Immature natural killer cell (primary cell): ENCODE measurements at regions not wholly inside any gene's neighbourhood (a gene's known extent, or its start where the extent isn't known, plus 50 kb on each side); places are given as distances from the start of the nearest gene placed in this dataset.

Experiments
- DNase-seq, 3 donors: peaks; one replicate each; pipeline ENCODE4 v3.0.0; 2022; ENCODE audit warnings: mixed read lengths in 1 of 3
- H3K27ac Mint-ChIP-seq, 6 donors: one replicate each; pipeline ENCODE4 v1.8.0; 2020; ENCODE audit warnings: mixed read lengths in 6 of 6, mild to moderate bottlenecking in 5 of 6, inconsistent platforms in 4 of 6, moderate library complexity in 3 of 6
- H3K27me3 Mint-ChIP-seq, 3 donors: one replicate each; pipeline ENCODE4 v1.8.0; 2020 to 2021; ENCODE audit warnings: low read depth in 3 of 3, mild to moderate bottlenecking in 3 of 3, mixed read lengths in 3 of 3, moderate library complexity in 3 of 3, inconsistent platforms in 1 of 3
- H3K36me3 Mint-ChIP-seq, 3 donors: one replicate each; pipeline ENCODE4 v1.8.0; 2020; ENCODE audit warnings: mixed read lengths in 3 of 3, inconsistent platforms in 2 of 3, mild to moderate bottlenecking in 2 of 3
- H3K4me1 Mint-ChIP-seq, 2 donors: one replicate each; pipeline ENCODE4 v1.8.0; 2020; ENCODE audit warnings: inconsistent platforms in 2 of 2, mild to moderate bottlenecking in 2 of 2, mixed read lengths in 2 of 2, moderate library complexity in 1 of 2
- H3K4me3 Mint-ChIP-seq, 5 donors: one replicate each; pipeline ENCODE4 v1.8.0; 2020; ENCODE audit warnings: mild to moderate bottlenecking in 5 of 5, mixed read lengths in 5 of 5, inconsistent platforms in 3 of 5, moderate library complexity in 3 of 5
- H3K9me3 Mint-ChIP-seq, 6 donors: one replicate each; pipeline ENCODE4 v1.8.0; 2020; ENCODE audit warnings: mild to moderate bottlenecking in 6 of 6, mixed read lengths in 6 of 6, inconsistent platforms in 4 of 6, moderate library complexity in 3 of 6

- DNase-seq, result no peak
- no peaks in the 10 kb centered on the region for H3K36me3 Mint-ChIP-seq
- peaks cover 5 to 7% (median 6%) of the 10 kb centered on the region in 3 donors for H3K27me3 Mint-ChIP-seq
- no peaks in the 10 kb centered on the region for H3K4me1 Mint-ChIP-seq
- H3K9me3 Mint-ChIP-seq, result peaks cover 0 to 8% (median 0%) of the 10 kb centered on the region in 6 donors
- no peak overlapping the region for H3K27ac Mint-ChIP-seq
- no peak overlapping the region for H3K4me3 Mint-ChIP-seq
Observed at GRCh38 chr5:72760259-72760658, 56.2 kb upstream of the TNPO1 start.

- H3K4me3 Mint-ChIP-seq, result no peak overlapping the region
- H3K4me1 Mint-ChIP-seq, result no peaks in the 10 kb centered on the region
- H3K36me3 Mint-ChIP-seq, result no peaks in the 10 kb centered on the region
- DNase-seq, result no peak
- H3K27ac Mint-ChIP-seq, result no peak overlapping the region
- no peaks in the 10 kb centered on the region for H3K9me3 Mint-ChIP-seq
- peaks cover 2 to 5% (median 3%) of the 10 kb centered on the region in 3 donors for H3K27me3 Mint-ChIP-seq
Observed at GRCh38 chr5:72752909-72753308, 63.6 kb upstream of the TNPO1 start.

GRCh38 chr5:72749362-72749997, 67.0 kb upstream of the TNPO1 start:
- no peak overlapping the region for H3K4me3 Mint-ChIP-seq
- no peaks in the 10 kb centered on the region for H3K36me3 Mint-ChIP-seq
- H3K27me3 Mint-ChIP-seq, result peaks cover 2 to 7% (median 5%) of the 10 kb centered on the region in 3 donors
- no peak overlapping the region for H3K27ac Mint-ChIP-seq
- H3K9me3 Mint-ChIP-seq, result peaks cover 0 to 1% (median 0%) of the 10 kb centered on the region in 6 donors
- DNase-seq, result no peak
- no peaks in the 10 kb centered on the region for H3K4me1 Mint-ChIP-seq

GRCh38 chr5:72747826-72748225, 68.6 kb upstream of the TNPO1 start:
- Mint-ChIP-seq H3K27ac (no peak overlapping the region), H3K27me3 (peaks cover 7 to 9% (median 7%) of the 10 kb centered on the region in 3 donors), H3K4me3 (no peak overlapping the region), H3K9me3 (peaks cover 0 to 4% (median 0%) of the 10 kb centered on the region in 6 donors), H3K36me3 (no peaks in the 10 kb centered on the region), H3K4me1 (no peaks in the 10 kb centered on the region)
- DNase-seq, result no peak

- no peak overlapping the region for H3K4me3 Mint-ChIP-seq
Observed at GRCh38 chr5:72746736-72747135, 69.7 kb upstream of the TNPO1 start.

GRCh38 chr5:72744136-72744535, 72.3 kb upstream of the TNPO1 start:
- Mint-ChIP-seq H3K27ac (no peak overlapping the region), H3K4me3 (no peak overlapping the region), H3K4me1 (no peaks in the 10 kb centered on the region), H3K36me3 (no peaks in the 10 kb centered on the region), H3K9me3 (peaks cover 0 to 5% (median 0%) of the 10 kb centered on the region in 6 donors), H3K27me3 (peaks cover 5 to 9% (median 6%) of the 10 kb centered on the region in 3 donors)
- no peak for DNase-seq

More at GRCh38 chr5:72746736-72747135, 69.7 kb upstream of the TNPO1 start:
- H3K9me3 Mint-ChIP-seq, result peaks cover 0 to 5% (median 0%) of the 10 kb centered on the region in 6 donors
- no peak for DNase-seq
- no peak overlapping the region for H3K27ac Mint-ChIP-seq
- no peaks in the 10 kb centered on the region for H3K36me3 Mint-ChIP-seq
- H3K4me1 Mint-ChIP-seq, result no peaks in the 10 kb centered on the region
- H3K27me3 Mint-ChIP-seq, result peaks cover 7 to 9% (median 7%) of the 10 kb centered on the region in 3 donors

GRCh38 chr5:72741805-72742204, 74.7 kb upstream of the TNPO1 start:
- no peaks in the 10 kb centered on the region for H3K36me3 Mint-ChIP-seq
- peaks cover 0 to 5% (median 0%) of the 10 kb centered on the region in 6 donors for H3K9me3 Mint-ChIP-seq
- DNase-seq, result no peak
- peaks cover 5 to 7% (median 5%) of the 10 kb centered on the region in 3 donors for H3K27me3 Mint-ChIP-seq
- no peaks in the 10 kb centered on the region for H3K4me1 Mint-ChIP-seq
- H3K4me3 Mint-ChIP-seq, result no peak overlapping the region
- no peak overlapping the region for H3K27ac Mint-ChIP-seq

- H3K27me3 Mint-ChIP-seq, result peaks cover 0 to 8% (median 6%) of the 10 kb centered on the region in 3 donors
- H3K27ac Mint-ChIP-seq, result no peak overlapping the region
- H3K36me3 Mint-ChIP-seq, result no peaks in the 10 kb centered on the region
- H3K4me3 Mint-ChIP-seq, result no peak overlapping the region
- H3K9me3 Mint-ChIP-seq, result peaks cover 0 to 2% (median 0%) of the 10 kb centered on the region in 6 donors
- no peaks in the 10 kb centered on the region for H3K4me1 Mint-ChIP-seq
- no peak for DNase-seq
Observed at GRCh38 chr5:72733810-72734209, 82.7 kb upstream of the TNPO1 start.

GRCh38 chr5:72723581-72723980, 92.9 kb upstream of the TNPO1 start:
- H3K4me3 Mint-ChIP-seq, result no peak overlapping the region
- H3K36me3 Mint-ChIP-seq, result no peaks in the 10 kb centered on the region
- peaks cover 0 to 1% (median 0%) of the 10 kb centered on the region in 6 donors for H3K9me3 Mint-ChIP-seq
- H3K27ac Mint-ChIP-seq, result no peak overlapping the region
- H3K27me3 Mint-ChIP-seq, result peaks cover 0 to 7% (median 1%) of the 10 kb centered on the region in 3 donors
- no peaks in the 10 kb centered on the region for H3K4me1 Mint-ChIP-seq
- no peak for DNase-seq

GRCh38 chr5:72722792-72723452, 93.5 kb upstream of the TNPO1 start:
- H3K4me1 Mint-ChIP-seq, result no peaks in the 10 kb centered on the region
- DNase-seq, result no peak
- no peak overlapping the region for H3K4me3 Mint-ChIP-seq
- H3K27me3 Mint-ChIP-seq, result peaks cover 0 to 7% (median 1%) of the 10 kb centered on the region in 3 donors
- no peaks in the 10 kb centered on the region for H3K36me3 Mint-ChIP-seq
- H3K9me3 Mint-ChIP-seq, result peaks cover 0 to 1% (median 0%) of the 10 kb centered on the region in 6 donors
- no peak overlapping the region for H3K27ac Mint-ChIP-seq

- Mint-ChIP-seq H3K36me3 (no peaks in the 10 kb centered on the region), H3K4me3 (no peak overlapping the region), H3K9me3 (peaks cover 0 to 1% (median 0%) of the 10 kb centered on the region in 6 donors), H3K27ac (no peak overlapping the region), H3K27me3 (peaks cover 0 to 7% (median 0%) of the 10 kb centered on the region in 3 donors), H3K4me1 (no peaks in the 10 kb centered on the region)
- no peak for DNase-seq
Observed at GRCh38 chr5:72721844-72722243, 94.6 kb upstream of the TNPO1 start.

- Mint-ChIP-seq H3K27ac (no peak overlapping the region), H3K27me3 (peaks cover 4 to 7% (median 4%) of the 10 kb centered on the region in 3 donors), H3K4me1 (no peaks in the 10 kb centered on the region), H3K36me3 (no peaks in the 10 kb centered on the region), H3K9me3 (peaks cover 0 to under 1% (median 0%) of the 10 kb centered on the region in 6 donors), H3K4me3 (no peak overlapping the region)
- DNase-seq, result no peak
Observed at GRCh38 chr5:72720205-72720604, 96.3 kb upstream of the TNPO1 start.

- H3K27ac Mint-ChIP-seq, result no peak overlapping the region
- DNase-seq, result no peak
- no peaks in the 10 kb centered on the region for H3K9me3 Mint-ChIP-seq
- no peaks in the 10 kb centered on the region for H3K36me3 Mint-ChIP-seq
- peaks cover 2 to 5% (median 3%) of the 10 kb centered on the region in 3 donors for H3K27me3 Mint-ChIP-seq
- H3K4me1 Mint-ChIP-seq, result no peaks in the 10 kb centered on the region
- H3K4me3 Mint-ChIP-seq, result no peak overlapping the region
Observed at GRCh38 chr5:72711351-72711750, 105.1 kb upstream of the TNPO1 start.

- H3K4me1 Mint-ChIP-seq, result no peaks in the 10 kb centered on the region
- no peak for DNase-seq
Observed at GRCh38 chr5:72709341-72709740, 107.1 kb upstream of the TNPO1 start.

More at GRCh38 chr5:72709341-72709740, 107.1 kb upstream of the TNPO1 start:
- Mint-ChIP-seq H3K27ac (no peak overlapping the region), H3K9me3 (no peaks in the 10 kb centered on the region), H3K36me3 (no peaks in the 10 kb centered on the region), H3K27me3 (peaks cover 2 to 4% (median 3%) of the 10 kb centered on the region in 3 donors), H3K4me3 (no peak overlapping the region)
